T-helper 17 cell (primary cell): ENCODE measurements at regions not wholly inside any gene's neighbourhood (a gene's known extent, or its start where the extent isn't known, plus 50 kb on each side); places are given as distances from the start of the nearest gene placed in this dataset.

ENCODE experiments used
- ATAC-seq: fragments of 150-1000 bp; cut with Tn5 transposase; 2 replicates; pipeline ENCODE4 v1.10.0; 2021; ENCODE audit warnings: mild to moderate bottlenecking, moderate library complexity
- DNase-seq, 3 donors: peaks; one replicate each; pipeline versions ENCODE4 v3.0.0 to v3.0.0-alpha.2; 2020 to 2021
- H3K9me3 ChIP-seq: one replicate; pipeline ENCODE4 v1.7.0; 2013; ENCODE audit warnings: low read length, mild to moderate bottlenecking; ENCODE audit not compliant: control insufficient read depth, poor library complexity, severe bottlenecking
- H3K27ac Mint-ChIP-seq: one replicate; pipeline ENCODE4 v1.8.0; 2022; ENCODE audit warnings: mild to moderate bottlenecking, moderate library complexity, mixed read lengths
- H3K27me3 Mint-ChIP-seq: one replicate; pipeline ENCODE4 v1.8.0; 2022; ENCODE audit warnings: mixed read lengths
- H3K36me3 Mint-ChIP-seq: one replicate; pipeline ENCODE4 v1.8.0; 2022; ENCODE audit warnings: low read depth, mixed read lengths
- H3K4me1 Mint-ChIP-seq: one replicate; pipeline ENCODE4 v1.8.0; 2022; ENCODE audit warnings: mild to moderate bottlenecking, mixed read lengths
- H3K4me3 Mint-ChIP-seq: one replicate; pipeline ENCODE4 v1.8.0; 2022; ENCODE audit warnings: mild to moderate bottlenecking, moderate library complexity, mixed read lengths

- Mint-ChIP-seq H3K4me1 (no peaks in the 10 kb centered on the region), H3K36me3 (no peaks in the 10 kb centered on the region), H3K27me3 (peaks cover 4% of the 10 kb centered on the region), H3K27ac (no peak overlapping the region), H3K4me3 (no peak overlapping the region)
- ATAC-seq (no peak), DNase-seq (no peak)
- peaks cover 4% of the 10 kb centered on the region for H3K9me3 ChIP-seq
Measured at GRCh38 chr7:98795741-98796493, 73.9 kb downstream of the TMEM130 start.
